ENCODE measurements at regions not wholly inside any gene's neighbourhood (a gene's known extent, or its start where the extent isn't known, plus 50 kb on each side); places are given as distances from the start of the nearest gene placed in this dataset.

- no peak for DNase-seq (ENCODE audit: low read depth, low spot score)
These were observed 56.8 kb upstream of the GTF3A start for GRCh38 chr13:27367570-27367969.

GRCh38 chr13:27370305-27370872, 54.0 kb upstream of the GTF3A start:
- DNase-seq (ENCODE audit: low read depth, low spot score) = no peak

- no peak for DNase-seq (ENCODE audit: low read depth, low spot score)
These were observed 52.5 kb upstream of the GTF3A start for GRCh38 chr13:27371932-27372331.

- DNase-seq (ENCODE audit: low read depth, low spot score) = no peak
These were observed 51.5 kb upstream of the GTF3A start for GRCh38 chr13:27372896-27373295.

GRCh38 chr13:27374126-27374613, 50.2 kb upstream of the GTF3A start:
- no peak for DNase-seq (ENCODE audit: low read depth, low spot score)
